Stimulated activated CD4-positive, alpha-beta T cell treated with anti-CD3 and anti-CD28 coated beads, TNF-alpha, amount 100 ng/mL, for 48 hours (primary cell): ENCODE measurements at regions not wholly inside any gene's neighbourhood (a gene's known extent, or its start where the extent isn't known, plus 50 kb on each side); places are given as distances from the start of the nearest gene placed in this dataset.

Source experiments
- DNase-seq, 3 donors: peaks; one replicate each; pipeline ENCODE4 v3.0.0-alpha.2; 2020; ENCODE audit warnings: low read depth in 3 of 3

GRCh38 chr10:111988646-111989045 is 194.9 kb downstream of the GPAM start:
- DNase-seq: no peak

GRCh38 chr10:111989136-111989911 is 194.2 kb downstream of the GPAM start:
- DNase-seq: no peak

DNA sequence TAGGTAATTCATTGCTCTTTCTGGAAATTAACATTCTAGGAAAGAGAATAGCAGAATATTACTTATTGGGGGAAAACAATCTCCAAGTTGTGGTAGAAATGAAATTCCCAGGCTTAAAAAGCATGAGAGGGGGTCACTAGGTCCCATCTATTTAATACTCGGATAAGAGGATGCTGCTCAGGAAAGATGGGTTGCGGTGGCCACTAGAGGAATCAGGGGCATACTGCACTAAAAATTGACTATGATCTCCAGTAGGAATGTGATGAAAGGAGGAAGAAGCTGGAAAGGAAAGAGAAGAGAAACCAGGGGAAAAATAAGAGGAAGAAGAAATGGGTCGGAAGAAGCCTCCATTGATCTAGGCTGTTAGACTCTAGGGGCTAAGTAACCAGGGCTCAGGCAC is 192.8 kb downstream of the GPAM start:
- DNase-seq: no peak

- no peak for DNase-seq
Observed at GRCh38 chr10:111993321-111993720, 190.2 kb downstream of the GPAM start.

DNA sequence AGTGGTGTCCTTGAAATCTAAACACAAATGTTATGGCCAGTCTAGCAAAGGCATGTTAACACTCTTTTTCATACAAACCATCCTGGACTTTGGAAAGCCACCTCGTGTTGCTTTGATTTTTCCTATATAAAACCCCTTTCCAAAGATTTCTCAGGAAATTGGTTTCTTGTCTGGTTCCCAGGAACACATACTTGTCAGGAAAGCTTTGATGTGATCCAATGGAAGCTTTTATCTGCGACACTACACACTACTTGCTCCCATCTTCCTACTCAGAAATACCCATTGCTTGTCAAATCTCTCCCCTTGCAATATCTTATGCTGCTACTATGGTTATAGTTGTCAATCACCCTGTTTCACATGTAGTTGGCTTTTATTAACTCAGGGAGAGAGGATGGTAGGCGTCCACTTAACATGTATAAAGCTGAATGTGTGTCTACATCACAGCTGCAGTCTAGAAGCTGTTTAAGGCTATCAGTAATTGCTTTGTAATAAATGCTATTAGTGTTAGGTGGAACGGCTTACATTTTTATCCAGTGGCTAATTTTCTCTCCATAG is 189.6 kb downstream of the GPAM start:
- no peak for DNase-seq

- no peak for DNase-seq
Observed at GRCh38 chr10:111996103-111996502, 187.5 kb downstream of the GPAM start.

DNA sequence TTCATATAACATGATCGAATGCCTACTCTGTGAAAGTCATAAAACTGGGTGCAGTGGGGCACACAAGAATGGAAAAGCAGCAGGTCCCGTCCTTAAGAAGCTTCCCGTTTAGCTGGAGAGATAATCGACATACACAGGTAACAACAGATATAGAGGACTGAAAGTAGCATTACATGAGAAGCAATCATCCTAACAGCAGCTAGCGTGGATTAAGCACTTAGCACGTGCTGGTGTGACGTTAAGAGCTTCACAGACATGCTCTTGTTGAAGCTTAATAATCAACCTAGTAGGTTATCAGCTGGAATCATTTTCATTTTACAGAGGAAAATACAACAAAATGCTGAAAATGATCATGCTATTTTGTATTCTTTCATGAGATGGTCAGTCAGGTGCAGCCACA is 184.8 kb downstream of the GPAM start:
- DNase-seq: no peak

GRCh38 chr10:111999205-111999914 is 184.2 kb downstream of the GPAM start:
- DNase-seq: no peak

GRCh38 chr10:111999915-112000302 is 183.7 kb downstream of the GPAM start:
- no peak for DNase-seq

GRCh38 chr10:112000466-112000865 is 183.1 kb downstream of the GPAM start:
- DNase-seq: no peak

GRCh38 chr10:112002206-112002605 is 181.4 kb downstream of the GPAM start:
- DNase-seq: no peak

GRCh38 chr10:112004075-112004474 is 179.5 kb downstream of the GPAM start:
- DNase-seq: no peak

DNA sequence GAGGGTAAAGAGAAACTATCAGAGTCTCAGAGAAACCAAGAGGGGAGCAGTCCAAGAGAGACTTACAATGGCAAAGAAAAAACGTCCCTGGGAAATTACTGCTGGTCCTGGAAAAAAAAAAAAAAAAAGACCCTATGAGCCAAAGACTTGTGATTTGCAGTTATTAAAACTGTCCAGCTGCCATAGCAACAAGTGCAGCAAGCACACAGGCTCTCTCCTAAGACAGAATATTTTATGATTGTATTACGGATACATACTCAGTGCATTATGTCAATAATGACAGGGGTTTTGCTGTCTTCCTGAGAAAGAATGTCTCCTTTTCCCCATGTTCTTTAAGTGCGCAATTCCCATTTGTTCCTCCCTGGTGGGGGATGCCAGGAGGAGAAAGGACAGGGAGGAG is 178.5 kb downstream of the GPAM start:
- DNase-seq: no peak

DNA sequence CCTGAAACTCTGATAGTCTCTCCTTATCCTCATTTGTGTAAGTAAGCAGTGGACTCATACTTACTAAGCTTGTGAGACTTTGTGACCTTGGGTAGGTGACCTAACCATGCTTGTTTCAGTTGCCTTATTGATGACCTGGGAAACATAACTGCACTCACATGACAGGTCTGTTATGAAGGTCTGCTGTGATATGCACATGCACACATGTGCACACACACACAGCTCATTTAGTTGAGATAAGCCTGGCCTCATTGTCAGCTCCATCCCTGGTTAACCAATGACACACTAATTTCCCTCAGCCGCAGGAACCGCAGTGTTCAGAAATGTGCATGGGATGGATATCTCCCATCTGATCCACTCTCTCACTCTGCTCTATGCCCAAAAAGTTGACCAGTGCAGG is 177.2 kb downstream of the GPAM start:
- no peak for DNase-seq

DNA sequence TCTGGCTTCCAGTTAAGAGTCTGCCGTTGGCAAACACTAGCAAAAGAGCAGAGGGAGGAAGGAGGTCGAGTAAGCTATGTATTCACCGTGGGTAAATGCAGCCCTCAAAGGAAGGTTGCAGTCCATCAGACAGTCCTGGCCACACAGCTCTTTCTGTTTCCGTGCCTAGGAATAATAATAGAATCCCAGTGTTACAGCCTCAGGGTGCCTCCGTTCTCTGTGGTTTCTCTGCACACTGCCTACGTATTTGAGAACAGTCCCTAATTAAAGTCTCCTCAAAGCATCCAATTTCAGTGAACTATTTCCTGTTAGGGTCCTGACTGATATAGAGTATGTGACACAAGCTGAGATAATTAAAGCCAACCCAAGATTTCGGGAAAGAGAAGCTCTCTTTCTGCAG is 176.7 kb downstream of the GPAM start:
- DNase-seq: no peak

- no peak for DNase-seq
Observed at GRCh38 chr10:112022196-112022595, 161.4 kb downstream of the GPAM start.

GRCh38 chr10:112024079-112024478 is 159.5 kb downstream of the GPAM start:
- DNase-seq: no peak

GRCh38 chr10:112025228-112025627 is 158.3 kb downstream of the GPAM start:
- DNase-seq: no peak

GRCh38 chr10:112026438-112026837 is 157.1 kb downstream of the GPAM start:
- DNase-seq: no peak

- DNase-seq: no peak
Observed at GRCh38 chr10:112027731-112028280, 155.8 kb downstream of the GPAM start.

DNA sequence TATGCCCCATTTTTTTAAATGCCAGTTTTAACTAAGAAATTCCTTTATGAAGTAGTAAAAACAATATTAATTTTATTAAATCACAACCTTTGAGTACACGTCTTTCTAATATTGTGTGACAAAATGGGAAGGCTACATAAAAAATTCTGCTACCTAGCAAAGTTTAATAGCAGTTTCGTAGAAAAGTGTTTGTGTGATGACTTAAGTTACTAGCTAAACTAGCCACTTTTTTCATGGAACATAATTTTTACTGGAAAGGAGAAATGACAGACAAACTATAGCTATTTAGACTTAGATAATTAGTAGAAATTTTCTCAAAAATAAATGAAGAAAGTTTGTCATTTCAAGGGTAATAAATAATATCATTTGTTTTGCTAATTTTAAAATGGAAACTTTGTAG is 153.1 kb downstream of the GPAM start:
- DNase-seq: no peak

DNA sequence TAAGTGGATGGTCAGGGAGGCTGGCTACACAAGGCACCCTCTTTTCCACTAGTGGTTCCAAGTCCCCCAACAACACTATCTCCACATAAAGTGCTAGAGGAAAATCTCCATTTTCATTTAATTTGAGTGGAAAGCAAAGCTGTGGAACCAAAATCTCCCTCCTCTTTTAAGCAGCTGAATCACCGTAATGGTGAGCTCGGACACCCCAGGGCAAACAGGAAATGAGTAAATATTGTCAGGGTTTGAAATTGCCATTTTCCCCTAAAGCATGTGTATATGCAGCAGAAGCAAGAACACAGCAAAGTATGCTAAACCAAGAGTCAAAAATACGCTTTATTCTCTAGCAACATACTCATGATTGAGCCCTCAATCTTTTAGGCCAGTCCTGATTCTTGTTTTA is 143.7 kb downstream of the GPAM start:
- no peak for DNase-seq

DNA sequence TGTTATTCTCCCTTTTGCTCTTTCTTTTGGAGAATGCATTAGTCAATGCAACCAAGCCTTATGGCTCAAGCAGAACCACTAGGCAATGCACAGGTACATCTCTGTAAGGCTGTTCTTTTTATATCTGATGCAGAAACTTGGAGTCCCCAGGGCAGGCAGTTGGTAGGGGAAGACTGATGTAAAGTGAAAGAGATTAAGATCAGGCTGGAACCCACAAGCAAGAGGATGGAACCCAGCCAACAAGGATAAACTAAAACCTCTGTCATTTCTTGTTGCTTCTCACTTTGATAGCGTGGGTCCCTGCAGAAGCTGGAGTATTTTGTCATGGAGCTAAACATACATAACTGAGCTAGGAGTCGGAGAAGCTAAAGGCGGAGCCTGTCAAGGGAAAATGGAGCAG is 142.9 kb downstream of the GPAM start:
- no peak for DNase-seq
